ENCODE measurements at regions not wholly inside any gene's neighbourhood (a gene's known extent, or its start where the extent isn't known, plus 50 kb on each side); places are given as distances from the start of the nearest gene placed in this dataset.

DNA sequence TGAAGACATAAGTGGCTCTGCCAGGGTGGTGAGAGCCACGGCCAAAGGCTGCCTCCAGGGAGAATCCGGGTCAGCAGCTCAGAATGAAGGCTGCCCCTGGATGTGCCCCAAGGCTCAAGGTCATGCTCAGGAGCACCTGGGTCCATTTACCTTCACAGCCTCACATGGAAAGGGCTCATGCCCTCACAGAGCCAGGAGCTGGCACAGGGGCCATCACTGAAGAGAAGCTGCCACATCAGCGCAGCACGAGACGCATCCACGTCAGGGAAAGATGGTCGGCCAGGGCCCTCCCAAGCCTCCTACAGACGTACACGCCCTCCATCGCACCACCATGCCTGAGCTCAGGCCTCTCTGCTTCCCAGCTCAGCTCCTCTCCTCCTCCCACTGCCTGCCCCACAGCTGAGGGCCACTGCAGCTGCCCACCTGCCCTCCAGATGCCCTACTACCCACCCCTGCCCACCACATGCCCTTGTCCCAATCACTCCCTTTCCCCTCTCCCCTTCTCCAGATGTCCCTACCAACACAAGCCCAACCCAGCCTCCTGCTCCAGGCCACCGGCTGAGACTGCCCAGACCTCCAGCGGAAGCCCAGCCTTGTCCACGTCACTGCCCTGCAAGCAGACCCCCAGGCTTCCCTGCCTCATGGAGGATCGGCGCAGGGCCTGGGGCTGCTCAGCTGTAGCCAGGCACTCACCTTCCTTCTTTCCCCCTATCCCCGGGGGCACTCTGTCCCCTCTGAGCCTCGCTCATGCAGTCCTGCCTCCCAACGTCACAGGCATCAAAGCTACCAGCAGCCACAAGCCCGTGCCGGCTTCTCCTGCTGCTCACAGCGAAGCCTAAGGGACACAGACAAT lies 144.1 kb downstream of the SHANK2 start (continued):
- TF ChIP-seq STAT1 (IDR thresholded peaks at IDR 0.05; ENCODE audit: unreplicated experiment) (no peak), ZNF114 (CRISPR knock-in tag; IDR thresholded peaks at IDR 0.05) (no peak), NANOG (IDR thresholded peaks at IDR 0.05; ENCODE audit: borderline replicate concordance) (no peak), EZH2phosphoT487 (IDR thresholded peaks at IDR 0.05; ENCODE audit: unreplicated experiment) (no peak), CREB1 (CRISPR knock-in tag; IDR thresholded peaks at IDR 0.05; ENCODE audit: low read depth) (no peak)

DNA sequence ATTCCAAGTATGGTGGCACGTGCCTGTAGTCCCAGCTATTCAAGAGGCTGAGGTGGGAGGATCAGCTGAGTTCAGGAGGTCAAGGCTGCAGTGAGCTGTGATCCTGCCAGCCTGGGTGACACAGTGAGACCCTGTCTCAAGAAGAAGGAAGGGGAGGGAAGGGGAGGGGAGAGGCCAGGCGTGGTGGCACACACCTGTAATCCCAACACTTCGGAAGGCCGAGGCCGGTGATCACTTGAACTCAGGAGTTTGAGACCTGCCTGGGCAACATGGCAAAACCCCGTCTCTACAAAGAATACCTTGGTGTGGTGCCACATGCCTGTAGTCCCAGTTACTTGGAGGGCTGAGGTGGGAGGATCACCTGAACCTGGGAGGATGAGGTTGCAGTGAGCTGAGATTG lies 145.7 kb downstream of the SHANK2 start:
- Mint-ChIP-seq H3K27ac (no peak overlapping the region), H3K4me1 (peaks cover 3% of the 10 kb centered on the region)
- TF ChIP-seq ZNF114 (CRISPR knock-in tag; IDR thresholded peaks at IDR 0.05) (no peak), NANOG (IDR thresholded peaks at IDR 0.05; ENCODE audit: borderline replicate concordance) (no peak), POLR2AphosphoS5 (IDR thresholded peaks at IDR 0.05; ENCODE audit: low read depth) (no peak), JUNB (IDR thresholded peaks at IDR 0.05; ENCODE audit: unreplicated experiment) (no peak), STAT1 (IDR thresholded peaks at IDR 0.05; ENCODE audit: unreplicated experiment) (no peak), CREB1 (CRISPR knock-in tag; IDR thresholded peaks at IDR 0.05; ENCODE audit: low read depth) (no peak), EZH2phosphoT487 (IDR thresholded peaks at IDR 0.05; ENCODE audit: unreplicated experiment) (no peak), ZNF331 (CRISPR knock-in tag; IDR thresholded peaks at IDR 0.05; ENCODE audit: low read depth) (no peak), EZH2 (IDR thresholded peaks at IDR 0.05; ENCODE audit: low read depth, unreplicated experiment) (no peak)
- TF ChIP-seq, protein P1, sequence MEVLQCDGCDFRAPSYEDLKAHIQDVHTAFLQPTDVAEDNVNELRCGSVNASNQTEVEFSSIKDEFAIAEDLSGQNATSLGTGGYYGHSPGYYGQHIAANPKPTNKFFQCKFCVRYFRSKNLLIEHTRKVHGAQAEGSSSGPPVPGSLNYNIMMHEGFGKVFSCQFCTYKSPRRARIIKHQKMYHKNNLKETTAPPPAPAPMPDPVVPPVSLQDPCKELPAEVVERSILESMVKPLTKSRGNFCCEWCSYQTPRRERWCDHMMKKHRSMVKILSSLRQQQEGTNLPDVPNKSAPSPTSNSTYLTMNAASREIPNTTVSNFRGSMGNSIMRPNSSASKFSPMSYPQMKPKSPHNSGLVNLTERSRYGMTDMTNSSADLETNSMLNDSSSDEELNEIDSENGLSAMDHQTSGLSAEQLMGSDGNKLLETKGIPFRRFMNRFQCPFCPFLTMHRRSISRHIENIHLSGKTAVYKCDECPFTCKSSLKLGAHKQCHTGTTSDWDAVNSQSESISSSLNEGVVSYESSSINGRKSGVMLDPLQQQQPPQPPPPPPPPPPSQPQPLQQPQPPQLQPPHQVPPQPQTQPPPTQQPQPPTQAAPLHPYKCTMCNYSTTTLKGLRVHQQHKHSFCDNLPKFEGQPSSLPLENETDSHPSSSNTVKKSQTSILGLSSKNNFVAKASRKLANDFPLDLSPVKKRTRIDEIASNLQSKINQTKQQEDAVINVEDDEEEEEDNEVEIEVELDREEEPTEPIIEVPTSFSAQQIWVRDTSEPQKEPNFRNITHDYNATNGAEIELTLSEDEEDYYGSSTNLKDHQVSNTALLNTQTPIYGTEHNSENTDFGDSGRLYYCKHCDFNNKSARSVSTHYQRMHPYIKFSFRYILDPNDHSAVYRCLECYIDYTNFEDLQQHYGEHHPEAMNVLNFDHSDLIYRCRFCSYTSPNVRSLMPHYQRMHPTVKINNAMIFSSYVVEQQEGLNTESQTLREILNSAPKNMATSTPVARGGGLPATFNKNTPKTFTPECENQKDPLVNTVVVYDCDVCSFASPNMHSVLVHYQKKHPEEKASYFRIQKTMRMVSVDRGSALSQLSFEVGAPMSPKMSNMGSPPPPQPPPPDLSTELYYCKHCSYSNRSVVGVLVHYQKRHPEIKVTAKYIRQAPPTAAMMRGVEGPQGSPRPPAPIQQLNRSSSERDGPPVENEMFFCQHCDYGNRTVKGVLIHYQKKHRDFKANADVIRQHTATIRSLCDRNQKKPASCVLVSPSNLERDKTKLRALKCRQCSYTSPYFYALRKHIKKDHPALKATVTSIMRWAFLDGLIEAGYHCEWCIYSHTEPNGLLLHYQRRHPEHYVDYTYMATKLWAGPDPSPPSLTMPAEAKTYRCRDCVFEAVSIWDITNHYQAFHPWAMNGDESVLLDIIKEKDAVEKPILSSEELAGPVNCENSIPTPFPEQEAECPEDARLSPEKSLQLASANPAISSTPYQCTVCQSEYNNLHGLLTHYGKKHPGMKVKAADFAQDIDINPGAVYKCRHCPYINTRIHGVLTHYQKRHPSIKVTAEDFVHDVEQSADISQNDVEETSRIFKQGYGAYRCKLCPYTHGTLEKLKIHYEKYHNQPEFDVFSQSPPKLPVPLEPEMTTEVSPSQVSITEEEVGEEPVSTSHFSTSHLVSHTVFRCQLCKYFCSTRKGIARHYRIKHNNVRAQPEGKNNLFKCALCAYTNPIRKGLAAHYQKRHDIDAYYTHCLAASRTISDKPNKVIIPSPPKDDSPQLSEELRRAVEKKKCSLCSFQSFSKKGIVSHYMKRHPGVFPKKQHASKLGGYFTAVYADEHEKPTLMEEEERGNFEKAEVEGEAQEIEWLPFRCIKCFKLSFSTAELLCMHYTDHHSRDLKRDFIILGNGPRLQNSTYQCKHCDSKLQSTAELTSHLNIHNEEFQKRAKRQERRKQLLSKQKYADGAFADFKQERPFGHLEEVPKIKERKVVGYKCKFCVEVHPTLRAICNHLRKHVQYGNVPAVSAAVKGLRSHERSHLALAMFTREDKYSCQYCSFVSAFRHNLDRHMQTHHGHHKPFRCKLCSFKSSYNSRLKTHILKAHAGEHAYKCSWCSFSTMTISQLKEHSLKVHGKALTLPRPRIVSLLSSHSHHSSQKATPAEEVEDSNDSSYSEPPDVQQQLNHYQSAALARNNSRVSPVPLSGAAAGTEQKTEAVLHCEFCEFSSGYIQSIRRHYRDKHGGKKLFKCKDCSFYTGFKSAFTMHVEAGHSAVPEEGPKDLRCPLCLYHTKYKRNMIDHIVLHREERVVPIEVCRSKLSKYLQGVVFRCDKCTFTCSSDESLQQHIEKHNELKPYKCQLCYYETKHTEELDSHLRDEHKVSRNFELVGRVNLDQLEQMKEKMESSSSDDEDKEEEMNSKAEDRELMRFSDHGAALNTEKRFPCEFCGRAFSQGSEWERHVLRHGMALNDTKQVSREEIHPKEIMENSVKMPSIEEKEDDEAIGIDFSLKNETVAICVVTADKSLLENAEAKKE (CRISPR knock-in tag; IDR thresholded peaks at IDR 0.05) = no peak
- TF ChIP-seq, protein P2, sequence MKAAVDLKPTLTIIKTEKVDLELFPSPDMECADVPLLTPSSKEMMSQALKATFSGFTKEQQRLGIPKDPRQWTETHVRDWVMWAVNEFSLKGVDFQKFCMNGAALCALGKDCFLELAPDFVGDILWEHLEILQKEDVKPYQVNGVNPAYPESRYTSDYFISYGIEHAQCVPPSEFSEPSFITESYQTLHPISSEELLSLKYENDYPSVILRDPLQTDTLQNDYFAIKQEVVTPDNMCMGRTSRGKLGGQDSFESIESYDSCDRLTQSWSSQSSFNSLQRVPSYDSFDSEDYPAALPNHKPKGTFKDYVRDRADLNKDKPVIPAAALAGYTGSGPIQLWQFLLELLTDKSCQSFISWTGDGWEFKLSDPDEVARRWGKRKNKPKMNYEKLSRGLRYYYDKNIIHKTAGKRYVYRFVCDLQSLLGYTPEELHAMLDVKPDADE (IDR thresholded peaks at IDR 0.05) = no peak
- TF ChIP-seq, protein P3, sequence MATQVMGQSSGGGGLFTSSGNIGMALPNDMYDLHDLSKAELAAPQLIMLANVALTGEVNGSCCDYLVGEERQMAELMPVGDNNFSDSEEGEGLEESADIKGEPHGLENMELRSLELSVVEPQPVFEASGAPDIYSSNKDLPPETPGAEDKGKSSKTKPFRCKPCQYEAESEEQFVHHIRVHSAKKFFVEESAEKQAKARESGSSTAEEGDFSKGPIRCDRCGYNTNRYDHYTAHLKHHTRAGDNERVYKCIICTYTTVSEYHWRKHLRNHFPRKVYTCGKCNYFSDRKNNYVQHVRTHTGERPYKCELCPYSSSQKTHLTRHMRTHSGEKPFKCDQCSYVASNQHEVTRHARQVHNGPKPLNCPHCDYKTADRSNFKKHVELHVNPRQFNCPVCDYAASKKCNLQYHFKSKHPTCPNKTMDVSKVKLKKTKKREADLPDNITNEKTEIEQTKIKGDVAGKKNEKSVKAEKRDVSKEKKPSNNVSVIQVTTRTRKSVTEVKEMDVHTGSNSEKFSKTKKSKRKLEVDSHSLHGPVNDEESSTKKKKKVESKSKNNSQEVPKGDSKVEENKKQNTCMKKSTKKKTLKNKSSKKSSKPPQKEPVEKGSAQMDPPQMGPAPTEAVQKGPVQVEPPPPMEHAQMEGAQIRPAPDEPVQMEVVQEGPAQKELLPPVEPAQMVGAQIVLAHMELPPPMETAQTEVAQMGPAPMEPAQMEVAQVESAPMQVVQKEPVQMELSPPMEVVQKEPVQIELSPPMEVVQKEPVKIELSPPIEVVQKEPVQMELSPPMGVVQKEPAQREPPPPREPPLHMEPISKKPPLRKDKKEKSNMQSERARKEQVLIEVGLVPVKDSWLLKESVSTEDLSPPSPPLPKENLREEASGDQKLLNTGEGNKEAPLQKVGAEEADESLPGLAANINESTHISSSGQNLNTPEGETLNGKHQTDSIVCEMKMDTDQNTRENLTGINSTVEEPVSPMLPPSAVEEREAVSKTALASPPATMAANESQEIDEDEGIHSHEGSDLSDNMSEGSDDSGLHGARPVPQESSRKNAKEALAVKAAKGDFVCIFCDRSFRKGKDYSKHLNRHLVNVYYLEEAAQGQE (IDR thresholded peaks at IDR 0.05; ENCODE audit: unreplicated experiment) = no peak

More for the DNA sequence above, 145.7 kb downstream of the SHANK2 start:
- no peak for DNase-seq (ENCODE audit: low spot score)
- Mint-ChIP-seq H3K36me3 (ENCODE audit: low read depth) (peaks cover 44% of the 10 kb centered on the region), H3K4me3 (no peak overlapping the region), H3K27me3 (ENCODE audit: insufficient read depth, low read depth, poor library complexity) (peaks cover 6% of the 10 kb centered on the region), H3K9me3 (no peaks in the 10 kb centered on the region)
- H2AFZ ChIP-seq = no peak overlapping the region
- H3K27ac ChIP-seq (ENCODE audit: low read depth) = no peak overlapping the region
- no peaks in the 10 kb centered on the region for H3K36me3 ChIP-seq (ENCODE audit: insufficient read depth)
- ATAC-seq = no peak
- H3K4me3 ChIP-seq = no peak overlapping the region
- H3K27me3 ChIP-seq (ENCODE audit: insufficient read depth) = no peaks in the 10 kb centered on the region
- H3K79me2 ChIP-seq (replicated peaks; ENCODE audit: insufficient read depth) = no peaks in the 10 kb centered on the region
- H3K4me1 ChIP-seq (ENCODE audit: insufficient read depth) = no peaks in the 10 kb centered on the region
- peaks cover 6% of the 10 kb centered on the region; the same call in 1 of the 2 replicates for H4K20me1 ChIP-seq (replicated peaks; ENCODE audit: insufficient read depth)
- no peak overlapping the region for H3K4me2 ChIP-seq
- no peaks in the 10 kb centered on the region for H3F3A ChIP-seq (replicated peaks; ENCODE audit: low read depth)
- no peaks in the 10 kb centered on the region for H3K9me2 ChIP-seq (ENCODE audit: insufficient read depth)
